C4-2B (cell line): ENCODE measurements at regions not wholly inside any gene's neighbourhood (a gene's known extent, or its start where the extent isn't known, plus 50 kb on each side); places are given as distances from the start of the nearest gene placed in this dataset.

Experiments
- CTCF ChIP-seq: fragments of 450-650 bp; conservative IDR thresholded peaks from 2 replicates; pipeline ENCODE4 v1.5.1; 2017; ENCODE audit warnings: mild to moderate bottlenecking
- ZFX ChIP-seq: fragments of 450-650 bp; IDR thresholded peaks from 2 replicates; pipeline ENCODE4 v1.6.1; 2017

- TF ChIP-seq CTCF (no peak), ZFX (no peak)
These were observed 307.9 kb upstream of the ZFP42 start for GRCh38 chr4:187687697-187688096.
